Heart left ventricle (tissue), 13 donors: ENCODE measurements at regions not wholly inside any gene's neighbourhood (a gene's known extent, or its start where the extent isn't known, plus 50 kb on each side); places are given as distances from the start of the nearest gene placed in this dataset.

Experiments
- CTCF ChIP-seq, 12 donors: fragments of 200-600 bp; sonication (generic) in 4 of 12; IDR thresholded peaks; one replicate each; pipeline versions ENCODE4 v1.5.0 to v1.8.0; 2018 to 2022; ENCODE audit warnings: antibody characterized with exemption in 12 of 12, mild to moderate bottlenecking in 5 of 12
- POLR2A ChIP-seq, 2 donors: fragments of 450-650 bp; IDR thresholded peaks; one replicate each; pipeline ENCODE4 v1.6.1; 2017; ENCODE audit warnings: antibody characterized with exemption in 2 of 2, mild to moderate bottlenecking in 2 of 2, moderate library complexity in 2 of 2
- donor health status: ischemic (EF 13 %, LVEDD 7.1; RV severe dilation, severe dysfunction).
- donor health status: DM: no; HTN: yes; CAD: no.
- donor health status: DM: no; HTN: no; CAD: no.
- donor health status: ischemic (EF 25% LVEDD 6.9; RV normal size, moderate dysfunction).
- donor health status: ischemic (EF 25% LVEDD 5.7; RV mildly dilated, moderate dysfunction).
- donor health status: ischemic (EF 35%, LVEDD 5.7; RV mildly dilated, moderate dysfunction).
- donor health status: nonischemic (EF 11% LVEDD 7.7; RV severe dilation, severe dysfunction).
- donor health status: DM: yes; HTN: yes; CAD: no.
- donor health status: PGD.
- donor health status: ischemic (EF 29% LVEDD 5.4; RV normal size, mild dysfunction).
- donor health status: nonischemic (EF 23%, LVEDD 6.1; RV moderate dilation, normal function).

GRCh38 chr7:131618391-131618790 lies 62.0 kb upstream of the PODXL start:
- TF ChIP-seq CTCF (IDR thresholded peaks at IDR 0.05) (no peak), POLR2A (IDR thresholded peaks at IDR 0.05) (no peak)
